Activated naive CD4-positive, alpha-beta T cell treated with anti-CD3 and anti-CD28 coated beads, Interleukin-2, amount 50 U/mL, for 72 hours (primary cell): ENCODE measurements at regions not wholly inside any gene's neighbourhood (a gene's known extent, or its start where the extent isn't known, plus 50 kb on each side); places are given as distances from the start of the nearest gene placed in this dataset.
"Not testable (repeated sequence)": the region's sequence is repeated elsewhere in the genome, so short reads cannot be mapped to it uniquely, and the experiment has no call there.

Experiments
- ATAC-seq, 2 donors: fragments of 150-1000 bp; cut with Tn5 transposase; 2 replicates each; pipeline ENCODE4 v1.10.0; 2021; ENCODE audit warnings: mild to moderate bottlenecking in 2 of 2, moderate library complexity in 2 of 2
- DNase-seq, 2 donors: peaks; one replicate each; pipeline ENCODE4 v3.0.0; 2021 to 2022; ENCODE audit warnings: low spot score in 2 of 2
- H3K27ac Mint-ChIP-seq, 2 donors: one replicate each; pipeline ENCODE4 v1.8.0; 2022; ENCODE audit warnings: mild to moderate bottlenecking in 2 of 2, mixed read lengths in 2 of 2
- H3K36me3 Mint-ChIP-seq, 2 donors: one replicate each; pipeline ENCODE4 v1.8.0; 2022; ENCODE audit warnings: mixed read lengths in 2 of 2
- H3K9me3 Mint-ChIP-seq, 2 donors: one replicate each; pipeline ENCODE4 v1.8.0; 2022; ENCODE audit warnings: mixed read lengths in 2 of 2

DNA sequence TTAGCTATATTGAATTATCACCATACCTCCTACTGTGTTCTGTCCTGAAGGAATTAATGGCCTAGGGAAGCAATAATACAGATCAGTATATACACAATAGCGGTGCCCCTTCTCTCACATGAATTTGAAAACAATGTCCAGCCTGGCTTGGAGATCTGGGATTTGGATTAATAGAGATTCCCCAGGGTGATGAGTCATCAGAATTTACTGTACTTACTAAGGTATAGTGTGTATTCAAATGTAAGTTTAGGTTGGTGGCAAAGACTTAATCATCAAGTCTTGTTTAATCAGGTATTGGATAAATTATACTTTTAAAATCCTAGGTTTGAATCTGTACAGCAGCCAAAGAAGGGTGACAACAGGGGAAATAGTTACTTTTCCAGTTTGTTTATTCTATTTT is 121.5 kb downstream of the FEM1C start:
- Mint-ChIP-seq H3K36me3 (no peaks in the 10 kb centered on the region), H3K9me3 (peaks cover 0 to 5% of the 10 kb centered on the region in 2 donors), H3K27ac (no peak overlapping the region)
- no peak for ATAC-seq
- DNase-seq = no peak

DNA sequence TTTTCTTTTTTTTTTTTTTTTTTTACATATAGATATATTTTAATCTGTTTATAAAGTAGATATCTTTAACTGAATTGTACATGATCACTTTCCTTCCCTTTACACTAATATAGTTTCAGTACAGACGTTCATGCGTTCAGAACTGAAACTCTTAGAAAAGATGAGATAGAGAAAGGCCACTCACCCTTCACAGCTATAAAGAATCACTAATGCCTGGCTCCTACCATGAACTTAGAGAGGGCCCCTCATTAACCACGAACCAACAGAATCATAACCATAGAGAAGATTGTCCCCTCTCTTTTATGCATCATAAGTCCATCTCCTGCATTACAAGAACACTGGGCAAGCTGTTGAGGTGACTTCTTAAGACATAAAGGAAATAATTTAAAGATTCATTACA is 123.8 kb downstream of the FEM1C start:
- not testable (repeated sequence) for H3K36me3 Mint-ChIP-seq, H3K27ac Mint-ChIP-seq, ATAC-seq, H3K9me3 Mint-ChIP-seq, DNase-seq

DNA sequence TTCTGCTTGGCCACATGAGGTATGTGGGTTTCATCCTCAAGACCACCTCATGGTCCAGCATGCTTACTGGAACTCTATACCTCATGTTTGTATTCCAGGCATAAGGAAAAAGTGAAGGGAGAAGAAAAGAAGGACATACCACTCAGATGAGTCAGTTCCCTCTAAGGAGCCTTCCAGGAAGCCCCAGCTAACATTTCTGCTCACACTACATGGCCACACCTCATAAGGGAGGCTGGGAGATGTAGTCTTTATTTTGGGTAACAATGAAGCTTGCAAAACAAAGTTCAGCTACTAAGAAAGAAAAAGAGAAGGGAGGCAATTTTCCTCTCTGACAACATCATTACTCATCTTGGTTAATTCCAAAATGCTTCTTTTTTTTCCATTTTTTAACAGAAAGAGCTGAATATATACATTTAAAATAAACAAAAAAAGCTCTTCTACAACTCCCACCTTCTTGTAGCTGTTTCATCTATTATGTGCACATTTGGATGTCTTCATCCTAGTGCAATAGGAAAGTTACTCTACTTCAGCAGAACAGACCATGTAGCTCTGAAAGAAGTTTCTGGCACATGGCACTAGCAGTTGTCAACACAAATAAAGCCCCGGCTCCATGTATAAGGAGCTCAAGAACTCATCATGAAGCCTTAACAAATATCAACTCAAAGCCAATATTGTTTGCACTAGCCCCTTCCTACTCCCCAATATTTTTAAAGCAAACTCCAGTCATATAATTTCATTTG is 123.6 kb upstream of the CCDC112 start:
- H3K36me3 Mint-ChIP-seq = no peaks in the 10 kb centered on the region
- DNase-seq = no peak
- no peak overlapping the region for H3K27ac Mint-ChIP-seq
- peak in 1 of 2 donors; percentile 61 for ATAC-seq
- H3K9me3 Mint-ChIP-seq = peaks cover 0 to 5% of the 10 kb centered on the region in 2 donors

DNA sequence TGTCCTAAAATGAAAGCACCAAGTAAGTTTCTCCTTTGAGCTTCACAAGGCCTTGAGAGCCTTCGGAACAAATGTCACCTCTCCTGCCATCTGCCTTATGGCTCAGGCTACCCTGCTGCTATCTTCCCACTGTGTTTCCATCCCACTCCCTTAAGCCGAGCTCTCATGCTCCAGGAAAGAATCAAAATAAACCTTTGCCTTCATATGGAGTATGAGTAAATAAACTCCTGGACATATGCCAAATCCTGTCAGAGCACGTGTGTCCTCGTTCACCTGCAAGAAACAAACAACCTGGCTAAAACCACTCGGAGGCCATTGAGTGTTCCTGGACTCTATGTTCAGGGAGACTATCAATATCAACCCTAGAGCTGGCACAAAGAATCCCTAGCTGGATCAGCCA is 122.3 kb upstream of the CCDC112 start:
- no peak for DNase-seq
- Mint-ChIP-seq H3K9me3 (peaks cover 0 to 5% of the 10 kb centered on the region in 2 donors), H3K36me3 (no peaks in the 10 kb centered on the region), H3K27ac (no peak overlapping the region)
- ATAC-seq = no peak

DNA sequence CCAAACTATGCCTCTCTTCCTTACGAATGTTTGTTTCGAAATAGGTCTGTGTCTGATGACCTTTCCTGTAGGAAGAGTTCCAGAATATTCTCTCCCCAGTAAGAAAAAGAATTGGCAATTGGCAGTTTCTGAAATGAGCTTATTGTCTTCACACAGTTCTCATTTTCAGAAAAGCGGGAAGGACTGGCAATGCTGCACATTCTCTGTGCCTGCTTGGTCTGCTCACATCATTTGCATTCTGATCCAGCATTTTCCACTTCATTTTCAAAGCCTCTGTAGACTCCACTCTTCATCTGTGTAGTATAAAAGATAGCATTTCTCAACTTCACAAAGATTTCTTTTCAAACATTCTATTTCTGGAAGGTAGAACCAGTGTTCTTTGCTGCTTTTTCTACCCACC is 120.6 kb upstream of the CCDC112 start:
- ATAC-seq (no peak), DNase-seq (no peak)
- Mint-ChIP-seq H3K27ac (no peak overlapping the region), H3K9me3 (peaks cover 0 to 5% of the 10 kb centered on the region in 2 donors), H3K36me3 (no peaks in the 10 kb centered on the region)

DNA sequence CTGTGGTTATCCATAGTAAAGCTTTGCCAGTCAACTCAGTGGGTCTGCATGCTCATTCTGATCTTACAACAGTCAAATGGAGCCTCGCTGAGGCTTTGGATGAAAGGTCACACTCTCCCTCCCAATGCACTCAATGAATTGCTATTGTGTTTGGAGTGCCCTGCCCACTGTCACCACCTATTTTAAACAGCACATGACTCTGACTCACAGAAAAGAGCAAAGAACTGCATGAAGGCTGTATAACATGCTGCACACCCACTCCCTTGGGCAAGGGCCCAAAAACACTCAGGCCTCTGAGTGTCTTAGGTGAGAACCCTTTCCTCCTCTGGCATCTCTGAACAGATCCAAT is 118.7 kb upstream of the CCDC112 start:
- Mint-ChIP-seq H3K9me3 (peaks cover 0 to 5% of the 10 kb centered on the region in 2 donors), H3K36me3 (no peaks in the 10 kb centered on the region), H3K27ac (peak overlapping the region in 1 of 2 donors; percentile 19)
- ATAC-seq = peak; percentile 49 to 83
- DNase-seq = no peak

DNA sequence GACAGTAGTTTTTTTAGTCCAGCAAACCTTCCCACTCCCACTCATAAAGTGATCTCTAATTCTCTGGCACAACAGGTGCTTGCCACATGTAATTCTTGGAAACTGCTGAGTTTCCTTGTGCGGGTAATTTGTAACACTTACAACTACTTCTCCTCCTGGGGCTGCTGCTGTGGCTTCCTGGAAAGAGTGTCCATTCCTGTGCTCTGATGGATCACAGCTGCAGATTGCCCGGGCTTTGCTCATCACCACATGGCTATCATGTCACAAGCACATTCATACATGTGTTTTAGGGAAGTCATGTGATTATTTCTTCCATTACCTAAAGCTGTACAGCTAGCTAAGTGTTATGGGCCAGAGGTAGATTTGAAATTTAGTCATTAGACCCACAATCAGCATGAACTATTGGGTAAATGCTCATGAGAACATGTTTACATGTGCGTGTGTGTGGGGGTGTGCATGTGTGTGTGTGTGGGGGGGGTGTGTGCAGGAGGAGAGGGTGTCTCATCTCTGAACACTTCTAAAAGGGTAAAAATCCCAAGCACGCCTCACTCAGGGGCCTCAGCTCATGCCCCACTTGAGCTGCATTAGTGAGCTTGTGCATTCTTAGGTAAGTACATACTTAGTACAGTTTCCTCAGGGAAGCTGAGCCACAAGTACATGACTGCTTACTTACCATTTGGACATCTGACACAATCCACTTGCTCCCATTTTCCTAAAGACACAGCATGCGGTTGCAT is 118.1 kb upstream of the CCDC112 start:
- DNase-seq = no peak
- peak in 1 of 2 donors; percentile 50 for ATAC-seq
- peaks cover 0 to 5% of the 10 kb centered on the region in 2 donors for H3K9me3 Mint-ChIP-seq
- no peak overlapping the region for H3K27ac Mint-ChIP-seq
- H3K36me3 Mint-ChIP-seq = no peaks in the 10 kb centered on the region

DNA sequence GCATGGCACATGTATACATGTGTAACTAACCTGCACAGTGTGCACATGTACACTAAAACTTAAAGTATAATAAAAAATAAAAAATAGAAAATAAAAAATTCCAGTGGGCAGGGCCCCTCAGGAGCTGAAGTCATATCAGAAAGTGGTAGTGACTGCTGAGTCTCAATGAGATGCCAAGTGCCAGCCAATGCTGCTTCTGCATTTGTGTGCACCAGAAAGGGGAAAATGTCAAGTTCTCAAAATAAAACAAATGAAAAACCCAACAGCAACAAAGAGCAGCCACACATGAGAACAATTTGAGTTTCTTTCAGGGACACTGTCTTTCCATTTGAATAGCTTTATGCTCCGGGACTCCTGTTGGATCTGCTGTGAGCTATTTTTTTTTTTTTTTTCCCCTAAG is 117.2 kb upstream of the CCDC112 start:
- Mint-ChIP-seq H3K9me3 (peaks cover 0 to 4% of the 10 kb centered on the region in 2 donors), H3K27ac (no peak overlapping the region), H3K36me3 (no peaks in the 10 kb centered on the region)
- ATAC-seq = no peak
- DNase-seq = no peak

DNA sequence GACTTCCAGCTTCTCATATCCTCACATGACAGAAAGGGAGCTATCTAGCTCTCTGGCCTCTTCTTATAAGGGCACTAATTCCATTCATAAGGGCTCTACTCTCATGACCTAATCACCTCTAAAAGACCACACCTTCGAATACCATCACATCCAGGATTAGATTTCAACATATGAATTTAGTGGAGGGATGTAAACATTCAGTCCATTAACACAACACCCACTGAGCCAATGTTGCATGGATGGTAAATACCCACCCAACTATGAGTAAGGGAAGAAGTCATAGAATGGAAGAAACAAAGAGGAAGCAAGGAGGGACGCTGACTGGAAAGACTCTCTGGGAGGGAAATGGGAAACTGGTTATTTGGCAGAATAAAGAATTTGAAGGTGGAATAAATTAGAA is 112.6 kb upstream of the CCDC112 start:
- ATAC-seq (no peak), DNase-seq (no peak)
- no peak overlapping the region for H3K27ac Mint-ChIP-seq
- H3K36me3 Mint-ChIP-seq = no peaks in the 10 kb centered on the region
- peaks cover 0 to 3% of the 10 kb centered on the region in 2 donors for H3K9me3 Mint-ChIP-seq

DNA sequence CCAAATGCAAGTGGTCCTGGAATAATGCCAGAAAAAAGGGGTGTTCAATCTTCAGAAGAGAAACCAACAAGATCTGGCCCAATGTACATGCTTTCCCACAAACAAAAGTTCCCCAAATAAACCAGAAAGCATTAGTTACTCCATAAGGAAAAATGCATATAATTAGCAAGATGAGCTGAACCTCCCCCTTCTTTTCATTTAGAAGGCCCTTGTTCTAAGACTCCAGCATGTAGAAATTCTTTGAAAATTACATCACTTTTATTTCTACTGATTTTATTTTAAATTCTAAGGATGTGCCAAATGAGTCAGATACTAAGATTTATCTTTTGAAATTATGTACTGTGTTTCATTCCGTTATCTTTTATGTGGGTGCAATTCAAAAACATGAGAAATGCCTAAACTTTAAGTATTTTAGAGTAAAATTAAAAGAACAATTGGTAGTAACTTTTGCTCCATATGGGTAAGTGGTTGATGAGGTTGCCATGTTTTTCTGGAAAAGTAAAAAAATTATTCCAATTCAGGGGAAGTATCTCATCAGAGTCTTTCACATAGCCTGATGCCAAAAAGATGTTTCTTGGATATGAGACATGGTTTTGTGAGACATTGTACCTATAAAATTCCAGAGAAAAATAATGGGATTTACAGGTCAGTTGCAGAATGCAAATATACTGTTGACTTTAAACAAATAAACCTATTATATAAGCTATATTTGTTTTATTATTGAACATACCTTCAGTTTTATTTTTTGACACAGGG is 106.5 kb upstream of the CCDC112 start:
- Mint-ChIP-seq H3K36me3 (no peaks in the 10 kb centered on the region), H3K9me3 (peaks cover 4 to 11% of the 10 kb centered on the region in 2 donors), H3K27ac (no peak overlapping the region)
- ATAC-seq (no peak), DNase-seq (no peak)

DNA sequence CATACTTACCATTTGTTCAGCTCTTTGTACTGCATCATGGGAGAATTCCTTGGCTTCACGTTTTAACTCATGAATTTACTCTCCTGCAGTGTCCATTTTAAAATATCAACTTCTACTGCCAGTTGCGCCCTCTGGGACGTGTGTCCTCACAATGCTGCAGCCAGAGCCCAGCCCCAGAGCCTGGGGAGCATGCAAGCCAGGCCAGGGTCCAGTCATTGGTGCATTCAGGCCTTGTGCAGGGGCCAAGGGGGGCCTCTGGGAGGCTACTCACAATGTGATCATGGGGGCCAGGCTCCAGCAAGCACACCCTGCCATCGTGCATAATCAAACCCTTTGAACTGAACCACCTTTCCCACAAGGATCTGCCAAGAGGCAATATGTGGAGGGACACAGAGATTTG is 105.6 kb upstream of the CCDC112 start:
- peaks cover 4 to 11% of the 10 kb centered on the region in 2 donors for H3K9me3 Mint-ChIP-seq
- ATAC-seq (no peak), DNase-seq (no peak)
- H3K36me3 Mint-ChIP-seq = no peaks in the 10 kb centered on the region
- H3K27ac Mint-ChIP-seq = no peak overlapping the region

DNA sequence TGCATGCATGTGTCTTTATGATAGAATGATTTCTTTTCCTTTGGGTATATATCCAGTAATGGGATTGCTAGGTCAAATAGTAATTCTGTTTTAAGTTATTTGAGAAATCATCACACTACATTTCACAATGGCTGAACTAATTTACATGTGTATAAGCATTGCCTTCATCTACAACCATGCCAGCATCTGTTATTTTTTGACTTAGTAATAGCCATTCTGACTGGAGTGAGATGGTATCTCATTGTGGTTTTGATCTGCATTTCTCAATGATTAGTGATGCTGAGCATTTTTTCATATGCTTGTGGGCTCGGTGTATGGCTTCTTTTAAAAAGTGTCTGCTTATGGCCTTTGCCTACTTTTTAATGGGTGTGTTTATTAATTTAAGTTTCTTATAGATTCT is 102.3 kb upstream of the CCDC112 start:
- Mint-ChIP-seq H3K27ac (no peak overlapping the region), H3K9me3 (peaks cover 4 to 11% of the 10 kb centered on the region in 2 donors), H3K36me3 (no peaks in the 10 kb centered on the region)
- DNase-seq = no peak
- ATAC-seq = no peak

DNA sequence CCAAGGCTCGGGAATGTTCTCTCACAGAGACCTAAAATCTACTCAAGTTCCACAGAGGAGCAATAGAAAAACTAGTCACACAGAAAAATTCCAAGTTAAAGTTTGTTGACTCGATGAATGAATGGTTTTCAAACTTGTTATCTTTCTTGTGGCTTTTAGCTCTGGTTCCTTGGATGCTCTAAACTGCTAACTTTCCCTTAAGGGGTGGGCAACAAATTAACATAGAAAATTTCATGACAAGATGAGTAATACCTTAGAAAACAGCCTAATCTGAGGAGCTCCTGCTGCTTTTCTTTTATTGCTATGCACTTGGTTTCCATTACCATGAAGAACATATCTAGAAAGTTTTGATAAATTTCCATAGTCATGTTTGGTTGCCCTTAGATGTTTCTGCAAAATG is 100.2 kb upstream of the CCDC112 start:
- peaks cover 4 to 11% of the 10 kb centered on the region in 2 donors for H3K9me3 Mint-ChIP-seq
- ATAC-seq (no peak), DNase-seq (no peak)
- no peak overlapping the region for H3K27ac Mint-ChIP-seq
- H3K36me3 Mint-ChIP-seq = no peaks in the 10 kb centered on the region

DNA sequence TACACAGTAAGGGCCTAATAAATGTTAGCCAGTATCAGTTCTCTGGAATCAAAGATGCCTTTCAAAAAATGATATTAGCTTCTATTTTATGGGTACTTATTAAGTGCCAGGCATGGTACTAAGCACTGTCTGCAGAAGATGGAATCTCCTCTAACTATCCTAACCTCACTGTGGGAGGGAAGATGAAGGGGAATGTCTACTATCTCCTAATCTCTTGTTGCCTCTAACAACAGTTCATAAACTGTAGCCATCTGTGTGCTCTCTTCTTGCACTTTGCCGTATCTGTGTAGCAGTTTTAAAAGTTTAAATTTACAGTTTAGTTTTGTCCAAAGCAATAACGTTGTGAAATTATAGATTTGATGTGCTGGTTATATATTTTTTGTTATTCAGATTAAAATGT is 99.6 kb upstream of the CCDC112 start:
- H3K9me3 Mint-ChIP-seq = peaks cover 4 to 11% of the 10 kb centered on the region in 2 donors

DNA sequence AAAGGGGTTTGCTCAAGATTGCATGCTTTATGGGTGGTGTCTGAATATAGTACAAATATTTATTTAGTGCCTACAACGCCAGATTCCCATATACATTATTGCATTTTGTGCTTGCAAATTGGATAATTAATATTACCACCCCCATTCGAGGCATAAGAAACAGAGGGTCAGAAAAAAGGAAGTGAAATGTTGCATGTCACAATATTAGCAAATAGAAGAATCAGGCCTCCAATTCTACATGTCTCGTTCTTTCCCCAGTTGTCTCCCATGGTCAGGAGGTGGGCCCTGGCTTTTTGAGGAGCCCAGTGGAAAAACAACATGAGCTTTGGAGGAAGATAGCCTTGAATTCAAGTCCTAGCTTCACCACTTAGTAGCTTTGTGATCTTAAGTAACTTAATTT is 98.1 kb upstream of the CCDC112 start:
- DNase-seq (no peak), ATAC-seq (no peak)
- no peaks in the 10 kb centered on the region for H3K36me3 Mint-ChIP-seq
- no peak overlapping the region for H3K27ac Mint-ChIP-seq
- peaks cover 0 to 7% of the 10 kb centered on the region in 2 donors for H3K9me3 Mint-ChIP-seq

More for the DNA sequence above, 99.6 kb upstream of the CCDC112 start:
- no peak for DNase-seq
- ATAC-seq = no peak
- no peak overlapping the region for H3K27ac Mint-ChIP-seq
- no peaks in the 10 kb centered on the region for H3K36me3 Mint-ChIP-seq

DNA sequence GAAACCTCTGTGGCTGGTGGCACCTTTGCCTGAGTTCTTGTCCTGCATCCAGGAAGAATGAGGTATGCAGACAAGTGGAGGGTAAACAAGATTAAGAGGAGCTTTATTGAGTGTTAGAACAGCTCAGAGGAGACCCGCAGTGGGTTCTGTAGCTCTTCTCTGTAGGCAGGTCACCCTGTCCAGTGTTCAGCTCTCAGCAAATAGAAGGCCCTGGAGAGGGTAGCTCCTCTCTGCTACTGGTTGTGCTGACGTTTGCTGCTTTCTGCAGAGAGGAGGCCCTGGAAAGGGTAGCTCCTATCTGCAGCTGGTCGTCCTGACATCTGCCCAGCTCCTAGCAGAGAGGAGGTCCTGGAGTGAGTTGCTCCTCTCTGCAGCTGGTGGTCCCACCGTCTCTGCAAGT is 96.8 kb upstream of the CCDC112 start:
- Mint-ChIP-seq H3K36me3 (no peaks in the 10 kb centered on the region), H3K9me3 (peaks cover 0 to under 1% of the 10 kb centered on the region in 2 donors), H3K27ac (no peak overlapping the region)
- no peak for DNase-seq
- ATAC-seq = no peak

DNA sequence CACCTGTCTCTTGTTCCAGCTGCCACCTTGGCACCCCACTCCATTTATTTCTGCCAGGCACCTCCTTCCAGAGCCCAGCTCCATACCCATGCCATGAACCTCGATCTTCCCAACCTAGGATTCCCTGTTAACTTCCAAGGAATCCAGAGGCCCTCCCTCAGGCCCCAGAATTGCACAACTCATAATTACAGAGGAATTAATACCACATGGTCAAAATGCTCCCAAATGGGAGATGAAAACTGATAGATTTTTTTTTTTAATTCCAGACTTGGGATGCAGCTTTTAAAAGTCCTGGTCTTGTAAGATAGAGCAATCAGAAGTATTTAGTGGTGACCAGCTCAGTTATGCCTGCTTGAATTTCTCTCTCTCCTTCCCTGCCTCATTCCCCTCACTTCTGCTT is 96.2 kb upstream of the CCDC112 start:
- Mint-ChIP-seq H3K27ac (no peak overlapping the region), H3K36me3 (no peaks in the 10 kb centered on the region), H3K9me3 (no peaks in the 10 kb centered on the region)
- ATAC-seq = no peak
- DNase-seq = no peak
